Bone marrow (tissue), 2 donors: ENCODE measurements at regions not wholly inside any gene's neighbourhood (a gene's known extent, or its start where the extent isn't known, plus 50 kb on each side); places are given as distances from the start of the nearest gene placed in this dataset.

Experiments used
- DNase-seq, 2 donors: peaks; one replicate each; lab custom pipeline; 2025; lab: John Stamatoyannopoulos, UW

DNA sequence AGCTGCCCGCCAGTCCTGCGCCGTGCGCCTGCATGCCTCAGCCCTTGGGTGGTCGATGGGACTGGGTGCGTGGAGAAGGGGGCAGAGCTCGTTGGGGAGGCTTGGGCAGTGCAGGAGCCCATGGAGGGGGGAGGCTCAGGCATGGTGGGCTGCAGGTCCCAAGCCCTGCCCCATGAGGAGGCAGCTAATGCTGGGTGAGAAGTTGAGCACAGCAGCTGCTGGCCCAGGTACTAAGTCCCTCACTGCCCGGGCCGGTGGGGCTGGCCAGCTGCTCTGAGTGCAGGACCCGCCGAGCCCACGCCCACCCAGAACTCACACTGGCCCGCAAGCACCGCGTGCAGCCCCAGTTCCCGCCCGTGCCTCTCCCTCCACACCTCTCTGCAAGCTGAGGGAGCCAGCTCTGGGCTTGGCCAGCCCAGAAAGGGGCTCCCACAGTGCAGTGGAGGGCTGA, 764.3 kb upstream of the TYRP1 start:
- DNase-seq: no peak

DNA sequence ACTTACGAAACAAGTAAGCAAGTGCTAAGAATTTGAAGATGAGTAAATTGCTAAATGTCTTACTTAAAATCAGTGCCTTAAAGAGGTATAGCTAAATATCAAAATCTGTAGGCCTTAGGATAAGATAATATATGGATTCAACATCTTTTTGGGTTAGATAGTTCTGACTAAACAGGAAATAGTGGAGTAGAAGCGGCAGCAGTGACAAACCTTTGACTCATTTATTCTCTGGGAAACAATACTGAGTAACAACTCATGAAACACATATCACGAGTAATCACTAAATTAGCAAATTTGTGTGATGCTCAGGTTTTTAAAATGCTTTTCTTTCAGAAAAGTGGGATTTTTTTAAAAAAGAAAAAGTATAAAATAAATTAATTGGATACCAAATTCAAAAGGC, 762.1 kb upstream of the TYRP1 start:
- no peak for DNase-seq

DNA sequence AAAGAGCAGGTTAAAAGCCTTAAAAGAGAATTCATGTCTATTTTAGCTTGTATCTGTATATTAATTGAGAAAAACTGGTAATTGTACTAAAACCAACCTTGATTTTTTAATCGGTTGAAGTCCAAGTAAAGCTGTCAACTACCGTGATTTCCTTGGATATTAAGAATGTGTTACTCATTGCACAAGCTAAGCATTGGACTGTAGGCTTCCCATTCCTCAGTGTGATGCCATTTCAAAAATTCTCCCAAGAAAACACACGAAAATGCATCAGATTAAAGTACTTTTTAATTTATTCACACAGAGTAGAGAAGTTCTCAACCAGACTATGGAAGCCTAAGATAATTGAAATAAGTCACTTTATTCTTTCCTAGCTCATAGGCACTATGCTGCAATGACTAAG, 761.4 kb upstream of the TYRP1 start:
- no peak for DNase-seq

DNA sequence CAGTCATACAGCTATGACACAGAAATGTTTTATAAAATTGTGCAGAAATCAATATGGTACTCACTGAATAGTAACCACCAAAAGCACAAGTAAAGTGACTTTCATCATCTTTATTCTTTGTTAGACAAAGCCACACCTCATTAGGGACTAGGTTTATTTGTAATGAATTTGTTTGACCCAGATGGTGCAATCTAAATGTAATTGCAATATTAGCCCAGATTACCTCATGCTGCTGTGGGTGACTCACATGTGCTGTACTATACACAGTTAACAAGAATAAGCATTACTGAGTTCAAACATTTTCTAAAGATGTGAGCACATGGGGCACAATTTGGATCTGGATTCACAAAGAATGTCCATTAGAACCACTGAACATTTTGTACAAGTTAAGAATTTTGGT, 759.3 kb upstream of the TYRP1 start:
- no peak for DNase-seq

DNA sequence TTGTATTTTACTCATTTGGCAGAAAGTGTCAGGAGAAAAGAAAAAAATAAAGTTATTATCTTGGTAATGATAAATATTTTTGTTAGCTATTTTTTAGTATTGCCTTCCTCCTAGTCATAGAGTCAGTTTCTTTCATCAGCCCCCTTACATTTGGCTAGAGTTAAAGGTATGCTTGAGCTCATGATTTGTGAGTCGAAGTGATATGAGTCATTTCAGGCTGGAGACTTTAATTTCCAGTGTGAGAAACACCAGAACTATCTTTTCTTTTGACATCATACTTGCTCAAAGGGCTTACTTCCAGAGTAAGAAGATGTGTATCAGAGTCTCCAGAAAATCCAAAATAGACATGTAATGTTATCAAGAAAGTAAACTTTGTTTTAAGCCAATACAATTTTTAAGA, 746.7 kb upstream of the TYRP1 start:
- DNase-seq: no peak

- DNase-seq: no peak
Observed at GRCh38 chr9:11962327-11962726, 730.9 kb upstream of the TYRP1 start.

DNA sequence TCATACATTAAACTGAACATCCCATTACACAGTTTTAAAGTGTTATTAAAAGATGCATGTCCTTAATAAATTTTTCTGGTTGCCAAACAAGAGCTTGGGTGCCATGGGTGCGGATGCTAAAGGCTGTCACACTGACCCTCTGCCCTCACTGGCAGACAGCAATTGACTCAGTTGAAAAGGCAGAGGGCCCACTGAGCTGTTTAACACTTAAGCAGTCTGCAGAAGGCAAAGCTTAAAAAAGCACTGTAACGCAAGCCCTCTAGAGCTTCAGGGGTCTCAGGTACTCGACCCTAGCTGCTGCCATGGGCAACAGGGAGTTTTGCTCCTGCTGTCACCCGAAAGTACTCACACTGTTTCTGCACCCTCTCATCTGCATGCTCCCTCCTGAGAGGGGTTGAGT, 726.4 kb upstream of the TYRP1 start:
- no peak for DNase-seq

GRCh38 chr9:11968631-11969030, 724.6 kb upstream of the TYRP1 start:
- no peak for DNase-seq

GRCh38 chr9:11973011-11973410, 720.2 kb upstream of the TYRP1 start:
- DNase-seq: no peak

GRCh38 chr9:11973511-11973910, 719.7 kb upstream of the TYRP1 start:
- DNase-seq: no peak

DNA sequence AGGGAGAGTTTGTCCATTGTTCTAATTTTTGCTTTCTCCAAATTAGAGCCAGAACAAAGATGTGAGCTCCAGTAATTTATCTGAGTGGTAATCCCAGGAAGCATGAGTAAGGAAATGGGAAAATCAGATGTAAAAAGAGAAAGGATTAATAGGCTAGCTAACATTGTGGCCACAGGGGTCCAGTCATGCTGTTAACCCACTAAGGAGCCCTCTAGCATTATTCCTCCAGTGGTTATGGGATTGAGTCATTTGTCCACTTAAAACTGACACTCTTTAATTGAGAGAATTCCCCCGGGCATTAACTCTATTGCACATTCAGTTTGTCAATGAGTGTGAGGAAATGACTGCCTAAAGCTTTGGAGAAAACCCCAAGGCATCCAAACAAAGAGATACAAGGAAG, 700.3 kb upstream of the TYRP1 start:
- DNase-seq: no peak

DNA sequence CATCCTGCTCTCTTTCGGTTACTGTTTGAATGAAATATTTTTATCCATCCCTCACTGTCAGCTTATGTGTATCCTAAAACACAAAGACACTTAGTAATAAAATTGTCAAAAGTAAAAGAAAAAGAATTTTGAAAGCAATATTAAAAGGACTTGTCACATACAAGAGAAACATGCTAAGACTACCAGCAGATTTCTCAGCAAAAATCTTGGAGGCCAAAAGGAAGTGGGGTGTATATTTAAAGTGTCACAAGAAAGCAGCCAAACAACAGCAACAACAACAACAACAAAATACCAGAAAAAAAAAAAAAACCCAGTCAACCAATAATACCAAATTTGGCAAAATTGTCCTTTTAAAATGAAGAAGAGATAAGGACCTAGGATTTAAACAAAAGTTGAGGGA, 678.7 kb upstream of the TYRP1 start:
- no peak for DNase-seq

DNA sequence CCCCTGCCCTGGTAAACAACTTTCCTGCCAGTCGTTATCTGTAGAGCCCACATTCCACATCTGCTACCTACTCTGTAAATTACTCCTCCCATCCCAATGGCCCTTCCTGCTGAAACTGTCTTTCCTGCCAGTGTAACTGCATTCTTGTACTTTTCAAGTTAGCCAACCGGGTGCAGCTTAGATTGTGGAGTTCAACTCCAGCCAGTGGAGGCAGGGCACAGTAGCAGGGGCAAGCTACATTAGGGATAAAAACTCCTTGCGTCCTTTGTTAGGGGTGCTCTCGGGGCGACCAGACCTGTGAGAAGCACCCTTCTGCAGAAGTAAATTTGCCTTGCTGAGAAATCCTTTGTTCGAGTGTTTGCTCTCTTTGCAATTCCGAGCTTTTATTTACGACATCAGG, 639.0 kb upstream of the TYRP1 start:
- no peak for DNase-seq

GRCh38 chr9:12056874-12057273, 636.3 kb upstream of the TYRP1 start:
- DNase-seq: no peak

GRCh38 chr9:12060067-12060466, 633.1 kb upstream of the TYRP1 start:
- DNase-seq: no peak

- no peak for DNase-seq
Observed at GRCh38 chr9:12060811-12061210, 632.4 kb upstream of the TYRP1 start.

DNA sequence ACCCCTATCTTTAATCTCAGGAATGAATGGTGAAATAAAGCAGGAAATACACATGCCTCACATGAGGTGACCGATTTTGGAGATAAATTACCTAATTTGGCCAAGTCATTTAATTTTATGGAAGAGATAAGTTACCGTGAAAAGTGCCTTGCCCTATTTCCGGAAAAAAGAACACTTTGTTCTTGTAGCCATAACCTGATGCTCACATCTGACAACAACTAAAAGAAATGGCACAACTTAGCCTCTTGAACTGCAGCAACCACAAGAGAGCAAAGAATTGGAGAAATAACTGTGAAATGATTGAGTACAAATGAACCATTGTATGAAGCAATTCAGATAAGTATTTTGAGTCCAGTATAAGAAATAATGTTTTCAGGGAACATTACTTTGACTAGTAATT, 628.1 kb upstream of the TYRP1 start:
- DNase-seq: no peak

DNA sequence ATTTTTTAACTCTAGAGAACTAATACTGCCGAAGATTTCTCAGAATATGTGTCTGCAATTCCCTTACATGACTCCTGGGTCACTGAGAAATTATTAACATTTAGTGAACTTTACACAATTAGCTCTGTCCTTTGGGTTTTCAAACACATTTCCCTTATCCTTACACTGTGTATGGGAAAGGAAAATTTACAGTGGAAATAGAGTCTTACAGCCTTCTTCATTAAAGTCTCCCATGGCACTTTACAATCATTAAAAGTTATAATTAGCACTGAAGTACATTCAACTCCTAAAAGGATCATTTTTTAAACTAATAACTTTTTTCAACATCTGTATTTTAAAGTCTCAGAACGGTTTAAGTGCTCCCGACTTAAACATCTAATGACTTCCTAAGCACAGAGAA, 627.5 kb upstream of the TYRP1 start:
- no peak for DNase-seq

- no peak for DNase-seq
Observed at GRCh38 chr9:12066455-12067035, 626.6 kb upstream of the TYRP1 start.

- DNase-seq: no peak
Observed at GRCh38 chr9:12069366-12069765, 623.8 kb upstream of the TYRP1 start.

GRCh38 chr9:12085399-12085798, 607.8 kb upstream of the TYRP1 start:
- DNase-seq: no peak

DNA sequence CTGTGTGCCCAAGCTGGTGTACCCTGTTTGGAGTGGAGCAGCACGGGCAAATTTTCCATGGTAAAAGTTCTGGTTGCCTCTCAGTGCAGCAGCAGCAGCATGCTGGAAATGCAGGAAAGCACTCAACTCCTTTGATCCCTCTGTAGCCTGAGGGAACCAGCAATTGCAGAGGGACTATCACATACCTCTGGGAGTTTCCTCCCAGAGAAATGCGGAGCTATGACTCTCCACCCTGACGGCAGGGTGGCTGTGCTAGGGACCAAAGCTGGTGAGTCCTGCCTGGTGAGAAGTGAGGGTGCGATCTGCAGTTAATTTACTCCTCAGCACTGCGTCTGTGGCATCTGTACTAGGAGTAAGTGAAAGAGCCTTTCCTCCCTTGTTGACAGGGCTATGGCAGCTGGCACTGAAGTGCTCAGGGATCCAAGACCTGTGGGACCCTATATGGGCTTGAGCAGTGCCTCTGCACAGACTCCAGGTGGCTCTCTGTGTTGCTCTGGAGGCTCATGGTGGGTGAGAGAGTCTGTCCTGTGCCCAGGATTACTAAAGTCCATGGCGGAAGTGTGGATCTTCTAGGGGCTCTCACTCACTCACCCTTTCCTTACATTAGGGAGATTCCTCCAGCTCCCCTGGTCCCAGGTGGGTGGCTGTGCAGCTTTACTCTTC, 601.2 kb upstream of the TYRP1 start:
- DNase-seq: no peak

GRCh38 chr9:12094046-12094445, 599.1 kb upstream of the TYRP1 start:
- no peak for DNase-seq

GRCh38 chr9:12095931-12096330, 597.3 kb upstream of the TYRP1 start:
- no peak for DNase-seq
